Gastrocnemius medialis (tissue), 4 donors: ENCODE measurements at regions not wholly inside any gene's neighbourhood (a gene's known extent, or its start where the extent isn't known, plus 50 kb on each side); places are given as distances from the start of the nearest gene placed in this dataset.

ENCODE experiments used
- ATAC-seq, 2 donors: fragments of 150-250 bp; one replicate each; pipeline ENCODE4 v1.9.1; 2016
- DNase-seq, 2 donors: peaks; one replicate each; pipeline ENCODE4 v3.0.0-alpha.2; 2019
- H3K27ac ChIP-seq, 4 donors: fragments of 200-600 bp; sonication (generic); 1 replicate in 1 of 4; 2 replicates in 3 of 4; pipeline ENCODE4 v1.5.1; 2016 to 2018; ENCODE audit warnings: mild to moderate bottlenecking in 2 of 4, moderate library complexity in 1 of 4
- H3K27me3 ChIP-seq, 3 donors: fragments of 200-600 bp; sonication (generic) in 2 of 3; 1 replicate in 1 of 3; 2 replicates in 2 of 3; pipeline versions ENCODE4 v1.5.1 to v1.6.0; 2016 to 2019; ENCODE audit warnings: mild to moderate bottlenecking in 1 of 3, moderate library complexity in 1 of 3
- H3K36me3 ChIP-seq, 2 donors: fragments of 200-600 bp; sonication (generic) in 1 of 2; one replicate each; pipeline ENCODE4 v1.5.1; 2017 to 2018
- H3K4me1 ChIP-seq, 2 donors: fragments of 200-600 bp; sonication (generic) in 1 of 2; one replicate each; pipeline ENCODE4 v1.5.1; 2016 to 2017; ENCODE audit warnings: mild to moderate bottlenecking in 2 of 2
- H3K4me3 ChIP-seq, 4 donors: fragments of 200-600 bp; sonication (generic) in 3 of 4; 1 replicate in 1 of 4; 2 replicates in 3 of 4; pipeline ENCODE4 v1.5.1; 2016 to 2019; ENCODE audit warnings: mild to moderate bottlenecking in 2 of 4
- H3K9me3 ChIP-seq, 3 donors: fragments of 200-600 bp; sonication (generic) in 2 of 3; 1 replicate in 1 of 3; 2 replicates in 2 of 3; pipeline ENCODE4 v1.5.1; 2016 to 2019
- POLR2A ChIP-seq, 2 donors: fragments of 450-650 bp; IDR thresholded peaks; one replicate each; pipeline ENCODE4 v1.6.1; 2017; ENCODE audit warnings: antibody characterized with exemption in 2 of 2, mild to moderate bottlenecking in 2 of 2, moderate library complexity in 2 of 2
- in situ Hi-C, 4 donors: fragments of 200-750 bp; cut with MboI; loops; one replicate each; pipeline versions ENCODE4 v1.15.0 to v1.8.0; 2017; ENCODE audit warnings: low sequenced_read_pairs in 4 of 4
- intact Hi-C: fragments of 100-400 bp; cut with DNase I; formaldehyde crosslinking; loops from one replicate; pipeline ENCODE4 v1.15.1; 2023; ENCODE audit warnings: low total_unique reads
- TF ChIP-seq, protein P1 (sequence below), 5 experiments: fragments of 450-650 bp in 3 of 5; fragments of 200-600 bp in 2 of 5; sonication (generic) in 2 of 5; IDR thresholded peaks in 4 of 5; conservative IDR thresholded peaks in 1 of 5; 1 replicate in 4 of 5; 2 replicates in 1 of 5; pipeline ENCODE4 v1.5.1; 2016 to 2019; ENCODE audit warnings: antibody characterized with exemption in 5 of 5, mild to moderate bottlenecking in 3 of 5, moderate library complexity in 3 of 5

DNA sequence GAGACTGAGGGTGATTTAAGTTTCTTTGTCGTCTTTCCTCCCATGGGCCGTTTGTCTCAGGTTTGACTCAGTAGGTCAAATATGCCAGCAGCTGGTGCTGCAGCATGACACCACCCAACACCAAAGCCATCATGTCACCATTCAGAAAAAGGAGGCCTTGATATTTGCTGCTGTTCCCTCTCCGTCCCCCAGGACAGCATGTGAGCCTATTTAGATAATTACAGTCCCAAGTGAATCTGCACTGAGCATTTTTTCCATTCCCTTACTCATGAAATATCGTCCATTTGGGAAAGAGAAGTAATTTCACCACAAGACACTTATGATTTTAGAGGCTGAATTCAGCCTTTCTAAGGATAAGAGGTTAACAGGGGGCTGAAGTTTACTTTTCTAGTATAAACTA is 62.2 kb upstream of the ADORA2B start:
- DNase-seq = no peak
- in situ Hi-C loops (no loop called here), intact Hi-C loops (no loop called here)
- H3K36me3 ChIP-seq = no peaks in the 10 kb centered on the region
- no peaks in the 10 kb centered on the region for H3K27me3 ChIP-seq
- H3K4me1 ChIP-seq = no peaks in the 10 kb centered on the region
- ATAC-seq = no peak
- no peak overlapping the region for H3K27ac ChIP-seq
- no peak for TF ChIP-seq POLR2A (IDR thresholded peaks at IDR 0.05)
- TF ChIP-seq, protein P1, sequence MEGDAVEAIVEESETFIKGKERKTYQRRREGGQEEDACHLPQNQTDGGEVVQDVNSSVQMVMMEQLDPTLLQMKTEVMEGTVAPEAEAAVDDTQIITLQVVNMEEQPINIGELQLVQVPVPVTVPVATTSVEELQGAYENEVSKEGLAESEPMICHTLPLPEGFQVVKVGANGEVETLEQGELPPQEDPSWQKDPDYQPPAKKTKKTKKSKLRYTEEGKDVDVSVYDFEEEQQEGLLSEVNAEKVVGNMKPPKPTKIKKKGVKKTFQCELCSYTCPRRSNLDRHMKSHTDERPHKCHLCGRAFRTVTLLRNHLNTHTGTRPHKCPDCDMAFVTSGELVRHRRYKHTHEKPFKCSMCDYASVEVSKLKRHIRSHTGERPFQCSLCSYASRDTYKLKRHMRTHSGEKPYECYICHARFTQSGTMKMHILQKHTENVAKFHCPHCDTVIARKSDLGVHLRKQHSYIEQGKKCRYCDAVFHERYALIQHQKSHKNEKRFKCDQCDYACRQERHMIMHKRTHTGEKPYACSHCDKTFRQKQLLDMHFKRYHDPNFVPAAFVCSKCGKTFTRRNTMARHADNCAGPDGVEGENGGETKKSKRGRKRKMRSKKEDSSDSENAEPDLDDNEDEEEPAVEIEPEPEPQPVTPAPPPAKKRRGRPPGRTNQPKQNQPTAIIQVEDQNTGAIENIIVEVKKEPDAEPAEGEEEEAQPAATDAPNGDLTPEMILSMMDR (IDR thresholded peaks at IDR 0.05 in 4 of 5, conservative IDR thresholded peaks at IDR 0.05 in 1 of 5) = no peak
- H3K4me3 ChIP-seq = no peak overlapping the region
- H3K9me3 ChIP-seq = no peaks in the 10 kb centered on the region

DNA sequence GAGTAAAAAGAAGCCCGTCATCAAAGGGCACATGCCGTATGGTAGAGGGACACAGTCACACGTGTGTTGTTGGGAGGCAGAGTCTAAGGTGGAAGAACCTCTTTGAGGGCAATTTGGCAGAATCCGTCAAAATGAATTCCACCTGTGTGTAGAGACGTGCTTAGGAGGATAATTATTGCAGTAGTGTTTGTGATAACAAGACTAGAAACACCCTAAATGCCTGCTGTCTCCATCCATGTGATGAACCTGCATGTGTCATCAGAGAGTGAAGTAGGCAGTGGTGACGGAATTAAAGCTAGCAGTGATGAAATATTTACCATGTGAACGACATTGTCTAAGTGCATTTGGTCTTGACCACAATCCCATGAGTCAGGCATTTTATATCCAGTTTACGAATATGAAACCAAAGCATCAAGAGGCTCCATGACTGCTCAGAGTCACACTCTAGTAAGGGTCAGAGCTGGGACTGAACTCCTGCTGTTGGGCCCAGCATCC is 61.3 kb upstream of the ADORA2B start:
- intact Hi-C loops = no loop called here
- Histone ChIP-seq H3K27ac (no peak overlapping the region), H3K9me3 (no peaks in the 10 kb centered on the region), H3K27me3 (no peaks in the 10 kb centered on the region), H3K4me1 (no peaks in the 10 kb centered on the region), H3K4me3 (no peak overlapping the region), H3K36me3 (no peaks in the 10 kb centered on the region)
- in situ Hi-C loops = no loop called here
- no peak for TF ChIP-seq POLR2A (IDR thresholded peaks at IDR 0.05)
- TF ChIP-seq, protein P1 (IDR thresholded peaks at IDR 0.05 in 4 of 5, conservative IDR thresholded peaks at IDR 0.05 in 1 of 5) = no peak
- no peak for DNase-seq
- ATAC-seq = no peak

DNA sequence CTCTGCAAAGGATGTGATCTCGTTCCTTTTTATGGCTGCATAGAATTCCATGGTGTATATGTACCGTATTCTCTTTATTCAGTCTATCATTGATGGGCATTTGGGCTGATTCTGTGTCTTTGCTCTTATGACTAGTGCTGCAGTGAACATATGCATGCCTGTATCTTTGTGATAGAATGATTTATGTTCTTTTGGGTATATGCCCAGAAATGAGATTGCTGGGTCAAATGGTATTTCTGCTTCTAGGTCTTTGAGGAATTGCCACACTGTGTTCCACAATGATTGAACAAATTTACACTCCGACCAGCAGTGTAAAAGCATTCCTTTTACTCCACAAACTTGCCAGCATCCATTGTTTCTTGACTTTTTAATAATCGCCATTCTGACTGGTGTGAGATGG is 60.2 kb upstream of the ADORA2B start:
- no peaks in the 10 kb centered on the region for H3K36me3 ChIP-seq
- no peaks in the 10 kb centered on the region for H3K27me3 ChIP-seq
- H3K9me3 ChIP-seq = no peaks in the 10 kb centered on the region
- H3K27ac ChIP-seq = no peak overlapping the region
- ATAC-seq (no peak), DNase-seq (no peak)
- in situ Hi-C loops (no loop called here), intact Hi-C loops (no loop called here)
- no peaks in the 10 kb centered on the region for H3K4me1 ChIP-seq
- no peak overlapping the region for H3K4me3 ChIP-seq
- no peak for TF ChIP-seq POLR2A (IDR thresholded peaks at IDR 0.05)
- TF ChIP-seq, protein P1 (IDR thresholded peaks at IDR 0.05 in 4 of 5, conservative IDR thresholded peaks at IDR 0.05 in 1 of 5) = no peak

DNA sequence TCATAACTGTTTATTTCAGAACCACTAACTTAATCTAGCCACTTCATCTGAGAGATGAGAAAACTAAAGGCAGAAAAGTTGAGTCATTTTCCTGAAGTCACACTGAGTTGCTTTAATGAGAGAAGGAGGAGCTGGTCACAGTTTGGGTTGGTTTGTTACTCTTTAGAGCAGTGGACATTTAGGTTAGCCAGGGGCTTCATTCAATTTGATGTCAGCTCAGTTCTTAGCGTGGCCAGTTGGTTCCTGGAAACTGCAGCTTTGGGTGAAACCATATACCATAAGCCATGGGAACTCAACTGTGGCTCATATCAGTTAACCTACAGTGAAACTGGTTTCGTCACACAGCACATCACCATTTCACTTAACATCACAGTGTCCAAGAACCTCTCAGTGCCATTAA is 59.2 kb upstream of the ADORA2B start:
- DNase-seq (no peak), ATAC-seq (no peak)
- Histone ChIP-seq H3K4me1 (no peaks in the 10 kb centered on the region), H3K9me3 (no peaks in the 10 kb centered on the region), H3K27ac (no peak overlapping the region), H3K36me3 (no peaks in the 10 kb centered on the region), H3K27me3 (no peaks in the 10 kb centered on the region), H3K4me3 (no peak overlapping the region)
- in situ Hi-C loops = no loop called here
- intact Hi-C loops = no loop called here
- TF ChIP-seq, protein P1 (IDR thresholded peaks at IDR 0.05 in 4 of 5, conservative IDR thresholded peaks at IDR 0.05 in 1 of 5) = no peak
- no peak for TF ChIP-seq POLR2A (IDR thresholded peaks at IDR 0.05)

DNA sequence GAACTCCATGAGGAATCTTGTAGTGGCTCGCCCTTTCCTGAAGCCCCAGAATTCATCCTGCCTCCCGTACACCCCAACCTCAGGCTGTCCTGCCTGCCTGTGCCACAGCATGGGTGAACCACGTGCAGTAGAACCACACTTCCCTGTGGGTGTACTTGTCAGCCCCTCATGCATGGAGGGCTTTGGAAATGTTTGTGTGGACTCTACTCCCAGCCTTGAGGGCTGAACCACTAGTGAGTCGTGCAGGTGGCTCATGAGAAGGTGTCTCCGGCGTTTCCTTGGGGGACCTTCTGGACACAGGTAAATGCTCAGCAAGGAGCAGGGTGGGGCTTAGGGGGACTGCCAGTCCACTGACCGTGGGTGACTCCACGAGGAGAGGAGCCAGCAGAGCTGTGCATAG is 58.7 kb upstream of the ADORA2B start:
- no peaks in the 10 kb centered on the region for H3K27me3 ChIP-seq
- no peak overlapping the region for H3K4me3 ChIP-seq
- H3K4me1 ChIP-seq = no peaks in the 10 kb centered on the region
- ATAC-seq (no peak), DNase-seq (no peak)
- H3K36me3 ChIP-seq = no peaks in the 10 kb centered on the region
- in situ Hi-C loops = no loop called here
- TF ChIP-seq, protein P1 (IDR thresholded peaks at IDR 0.05 in 4 of 5, conservative IDR thresholded peaks at IDR 0.05 in 1 of 5) = no peak
- TF ChIP-seq POLR2A (IDR thresholded peaks at IDR 0.05) = no peak
- H3K9me3 ChIP-seq = no peaks in the 10 kb centered on the region
- intact Hi-C loops = no loop called here
- no peak overlapping the region for H3K27ac ChIP-seq
